ENCODE measurements at regions not wholly inside any gene's neighbourhood (a gene's known extent, or its start where the extent isn't known, plus 50 kb on each side); places are given as distances from the start of the nearest gene placed in this dataset.

DNA sequence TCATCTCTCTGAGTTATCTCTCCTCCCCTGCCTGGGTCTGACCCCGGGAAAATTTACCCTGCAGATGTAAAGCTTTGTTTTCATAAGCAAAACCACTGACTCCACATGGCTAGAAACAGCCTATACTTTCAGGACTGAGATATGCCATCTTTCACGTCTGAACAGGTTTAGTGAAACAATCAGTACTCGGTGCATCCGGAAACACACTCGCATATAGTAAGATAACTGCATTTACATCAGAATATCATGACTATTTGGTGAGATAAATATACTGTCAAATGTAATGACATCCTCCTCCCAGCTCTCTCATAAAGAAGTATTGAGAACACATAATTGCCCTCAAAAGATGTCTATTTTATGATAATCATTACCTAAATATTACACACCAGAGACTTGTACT lies 172.8 kb downstream of the EFNB2 start:
- Histone ChIP-seq H3K4me1 (peaks cover 0 to 3% (median 0%) of the 10 kb centered on the region in 4 donors), H3K9me3 (peaks cover 0 to 9% (median 9%) of the 10 kb centered on the region in 3 donors), H3K27me3 (no peaks in the 10 kb centered on the region), H3K36me3 (no peaks in the 10 kb centered on the region), H3K4me3 (no peak overlapping the region), H3K27ac (no peak overlapping the region)
- intact Hi-C loops (cut with DNase I; ENCODE audit: low total_unique reads) = no loop called here
- TF ChIP-seq, protein P1, sequence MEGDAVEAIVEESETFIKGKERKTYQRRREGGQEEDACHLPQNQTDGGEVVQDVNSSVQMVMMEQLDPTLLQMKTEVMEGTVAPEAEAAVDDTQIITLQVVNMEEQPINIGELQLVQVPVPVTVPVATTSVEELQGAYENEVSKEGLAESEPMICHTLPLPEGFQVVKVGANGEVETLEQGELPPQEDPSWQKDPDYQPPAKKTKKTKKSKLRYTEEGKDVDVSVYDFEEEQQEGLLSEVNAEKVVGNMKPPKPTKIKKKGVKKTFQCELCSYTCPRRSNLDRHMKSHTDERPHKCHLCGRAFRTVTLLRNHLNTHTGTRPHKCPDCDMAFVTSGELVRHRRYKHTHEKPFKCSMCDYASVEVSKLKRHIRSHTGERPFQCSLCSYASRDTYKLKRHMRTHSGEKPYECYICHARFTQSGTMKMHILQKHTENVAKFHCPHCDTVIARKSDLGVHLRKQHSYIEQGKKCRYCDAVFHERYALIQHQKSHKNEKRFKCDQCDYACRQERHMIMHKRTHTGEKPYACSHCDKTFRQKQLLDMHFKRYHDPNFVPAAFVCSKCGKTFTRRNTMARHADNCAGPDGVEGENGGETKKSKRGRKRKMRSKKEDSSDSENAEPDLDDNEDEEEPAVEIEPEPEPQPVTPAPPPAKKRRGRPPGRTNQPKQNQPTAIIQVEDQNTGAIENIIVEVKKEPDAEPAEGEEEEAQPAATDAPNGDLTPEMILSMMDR (IDR thresholded peaks at IDR 0.05) = no peak
- DNase-seq = no peak

DNA sequence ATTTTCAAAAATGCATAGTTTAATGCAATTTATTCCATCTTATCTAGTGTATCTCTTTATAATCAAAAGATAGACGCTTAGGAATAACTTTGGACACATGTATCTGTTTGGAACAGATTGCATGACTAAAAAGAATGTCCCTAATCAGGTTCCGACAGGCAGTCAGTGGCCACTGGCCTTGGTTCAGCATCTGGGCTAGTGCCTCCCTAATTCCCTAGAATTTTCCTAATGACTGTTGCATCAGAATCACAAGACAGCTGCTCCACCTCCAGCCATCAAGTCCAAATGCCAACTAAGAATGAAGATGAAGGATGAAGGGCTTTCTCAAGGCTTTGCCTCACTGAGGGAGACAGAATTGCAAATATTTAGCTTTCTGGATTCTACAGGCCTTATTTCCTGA lies 173.8 kb downstream of the EFNB2 start:
- Histone ChIP-seq H3K36me3 (no peaks in the 10 kb centered on the region), H3K9me3 (peaks cover 0 to 9% (median 9%) of the 10 kb centered on the region in 3 donors), H3K27me3 (no peaks in the 10 kb centered on the region), H3K27ac (no peak overlapping the region), H3K4me3 (no peak overlapping the region), H3K4me1 (no peaks in the 10 kb centered on the region)
- DNase-seq = no peak
- intact Hi-C loops (cut with DNase I; ENCODE audit: low total_unique reads) = no loop called here
- TF ChIP-seq, protein P1 (IDR thresholded peaks at IDR 0.05) = no peak

DNA sequence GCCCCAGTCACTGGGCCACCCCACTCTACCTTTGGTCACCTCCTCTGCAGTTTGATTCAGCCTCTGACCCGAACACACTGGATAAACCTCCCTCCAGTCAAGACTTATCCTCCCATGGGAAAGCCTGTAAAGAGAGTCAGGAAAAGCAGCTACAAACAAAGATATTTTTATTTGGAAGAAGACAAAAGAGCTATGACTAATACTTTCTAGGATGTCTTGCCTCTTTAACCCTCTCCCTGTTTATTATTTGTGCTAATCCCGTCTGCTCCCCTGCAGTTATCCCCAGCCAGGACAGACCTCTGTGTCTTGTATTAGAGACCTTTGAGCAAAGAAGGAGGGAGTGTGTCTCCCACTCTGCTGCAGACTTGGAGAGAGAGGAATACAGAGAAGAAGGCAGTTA lies 178.3 kb downstream of the EFNB2 start:
- TF ChIP-seq, protein P1 (IDR thresholded peaks at IDR 0.05) = no peak
- Histone ChIP-seq H3K9me3 (no peaks in the 10 kb centered on the region), H3K27me3 (no peaks in the 10 kb centered on the region), H3K27ac (no peak overlapping the region), H3K36me3 (no peaks in the 10 kb centered on the region), H3K4me1 (no peaks in the 10 kb centered on the region), H3K4me3 (no peak overlapping the region)
- no peak for DNase-seq
- intact Hi-C loops (cut with DNase I; ENCODE audit: low total_unique reads) = no loop called here

DNA sequence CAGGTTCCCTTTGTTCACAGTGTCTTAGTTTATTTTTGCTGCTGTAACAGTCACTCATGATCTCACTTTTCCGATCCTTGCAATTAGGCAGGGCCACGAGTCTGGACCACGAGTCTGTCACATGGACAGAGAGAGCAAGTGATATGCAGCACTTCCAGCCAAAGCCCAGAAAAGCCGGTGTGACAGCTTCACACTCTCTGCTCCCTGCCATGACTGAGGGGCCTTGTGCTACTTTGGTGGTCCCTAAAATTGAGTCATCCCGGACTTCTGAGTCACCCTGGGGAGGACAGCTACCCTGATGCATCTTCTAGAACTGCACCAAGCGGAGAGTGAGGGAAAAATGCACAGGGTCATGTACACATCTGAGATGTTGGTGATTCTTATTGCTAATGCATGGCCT lies 179.6 kb downstream of the EFNB2 start:
- Histone ChIP-seq H3K4me1 (no peaks in the 10 kb centered on the region), H3K36me3 (no peaks in the 10 kb centered on the region), H3K4me3 (no peak overlapping the region), H3K27ac (no peak overlapping the region), H3K9me3 (no peaks in the 10 kb centered on the region), H3K27me3 (no peaks in the 10 kb centered on the region)
- DNase-seq = no peak
- intact Hi-C loops (cut with DNase I; ENCODE audit: low total_unique reads) = no loop called here
- TF ChIP-seq, protein P1 (IDR thresholded peaks at IDR 0.05) = no peak

DNA sequence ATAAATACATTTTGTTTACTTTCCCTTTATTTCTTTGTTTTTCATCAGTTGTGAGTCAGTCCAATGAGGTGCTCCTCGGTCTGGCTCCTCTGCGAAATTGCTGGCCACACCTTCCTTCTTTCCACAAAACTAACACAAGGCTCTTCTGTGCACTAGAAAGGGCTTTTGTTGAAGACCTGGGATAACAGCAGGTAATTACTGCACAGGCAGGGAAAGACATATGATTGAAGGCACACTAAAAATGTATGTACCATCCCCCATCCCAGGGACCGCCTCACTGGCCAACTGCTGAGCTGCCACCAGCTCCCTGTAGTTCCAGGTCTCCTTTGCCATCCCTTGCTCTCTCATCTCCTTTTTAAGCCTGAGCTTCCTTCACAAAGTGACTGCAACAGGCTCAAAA lies 180.5 kb downstream of the EFNB2 start:
- TF ChIP-seq, protein P1 (IDR thresholded peaks at IDR 0.05) = no peak
- H3K4me3 ChIP-seq = no peak overlapping the region
- no peak for DNase-seq
- intact Hi-C loops (cut with DNase I; ENCODE audit: low total_unique reads) = no loop called here
- H3K4me1 ChIP-seq = no peaks in the 10 kb centered on the region
- no peaks in the 10 kb centered on the region for H3K27me3 ChIP-seq
- no peaks in the 10 kb centered on the region for H3K9me3 ChIP-seq
- no peak overlapping the region for H3K27ac ChIP-seq
- H3K36me3 ChIP-seq = no peaks in the 10 kb centered on the region

DNA sequence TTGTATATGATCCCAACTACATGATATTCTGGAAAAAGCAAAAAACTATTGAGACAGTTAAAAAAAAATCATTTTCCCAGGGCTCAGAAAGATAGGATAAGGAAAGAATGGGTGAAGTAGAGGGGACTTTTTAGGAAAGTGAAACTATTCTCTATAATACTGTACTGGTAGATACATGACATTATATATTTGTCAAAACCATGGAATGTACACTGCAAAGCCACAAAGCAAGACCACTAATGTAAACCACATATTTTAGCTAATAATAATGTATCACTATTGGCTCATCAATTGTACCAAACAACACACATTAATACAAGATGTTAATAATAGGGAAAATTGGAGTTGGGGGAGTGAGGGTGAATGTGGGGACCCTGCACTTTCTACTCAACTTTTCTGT lies 182.6 kb downstream of the EFNB2 start:
- Histone ChIP-seq H3K4me1 (peaks cover 0 to 11% (median 4%) of the 10 kb centered on the region in 4 donors), H3K27ac (no peak overlapping the region), H3K4me3 (no peak overlapping the region), H3K9me3 (no peaks in the 10 kb centered on the region), H3K27me3 (peaks cover 0 to 9% of the 10 kb centered on the region in 2 donors), H3K36me3 (no peaks in the 10 kb centered on the region)
- TF ChIP-seq, protein P1 (IDR thresholded peaks at IDR 0.05) = no peak
- DNase-seq = no peak
- intact Hi-C loops (cut with DNase I; ENCODE audit: low total_unique reads) = no loop called here
